ENCODE measurements at regions not wholly inside any gene's neighbourhood (a gene's known extent, or its start where the extent isn't known, plus 50 kb on each side); places are given as distances from the start of the nearest gene placed in this dataset.
"Not testable (repeated sequence)": the region's sequence is repeated elsewhere in the genome, so short reads cannot be mapped to it uniquely, and the experiment has no call there.

DNA sequence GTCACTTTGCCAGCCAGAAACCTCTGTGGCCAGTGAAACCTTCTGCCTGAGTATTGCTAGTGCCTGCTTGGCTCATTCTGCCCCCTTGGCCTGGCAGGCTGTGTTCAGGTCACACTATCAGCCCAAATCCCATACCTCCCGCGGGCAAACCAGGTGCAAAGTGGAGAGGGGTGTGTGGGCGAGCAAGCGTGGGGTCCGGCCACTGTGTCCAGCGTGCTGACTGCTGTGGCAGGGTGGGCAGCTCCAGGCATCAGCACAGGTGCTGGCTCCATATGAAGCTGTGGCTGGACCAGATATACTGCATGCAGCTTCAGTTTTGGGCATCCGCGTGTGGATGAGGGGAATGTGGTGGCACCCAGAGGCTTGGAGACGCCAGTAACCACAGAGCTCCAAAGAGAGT is 576.5 kb upstream of the EDIL3 start:
- no peaks in the 10 kb centered on the region for H3K36me3 ChIP-seq (ENCODE audit: control insufficient read depth, insufficient read depth, low read length)
- H3K9ac ChIP-seq (ENCODE audit: low read length) = no peak overlapping the region
- H3K4me1 ChIP-seq (ENCODE audit: control insufficient read depth, insufficient read depth, low read length) = no peaks in the 10 kb centered on the region
- H3K9me3 ChIP-seq (ENCODE audit: control insufficient read depth, low read length) = no peaks in the 10 kb centered on the region
- H3K27me3 ChIP-seq (ENCODE audit: control insufficient read depth, insufficient read depth, low read length) = no peaks in the 10 kb centered on the region
- H3K4me3 ChIP-seq (ENCODE audit: low read length) = no peak overlapping the region

- Histone ChIP-seq H3K9me3 (ENCODE audit: control insufficient read depth, low read length) (no peaks in the 10 kb centered on the region), H3K4me3 (ENCODE audit: low read length) (no peak overlapping the region), H3K9ac (ENCODE audit: low read length) (no peak overlapping the region), H3K4me1 (ENCODE audit: control insufficient read depth, insufficient read depth, low read length) (no peaks in the 10 kb centered on the region), H3K36me3 (ENCODE audit: control insufficient read depth, insufficient read depth, low read length) (no peaks in the 10 kb centered on the region), H3K27me3 (ENCODE audit: control insufficient read depth, insufficient read depth, low read length) (no peaks in the 10 kb centered on the region)
Measured at GRCh38 chr5:84961903-84962302, 577.2 kb upstream of the EDIL3 start.

- Histone ChIP-seq H3K9ac (ENCODE audit: low read length) (no peak overlapping the region), H3K27me3 (ENCODE audit: control insufficient read depth, insufficient read depth, low read length) (no peaks in the 10 kb centered on the region), H3K9me3 (ENCODE audit: control insufficient read depth, low read length) (no peaks in the 10 kb centered on the region), H3K36me3 (ENCODE audit: control insufficient read depth, insufficient read depth, low read length) (no peaks in the 10 kb centered on the region), H3K4me1 (ENCODE audit: control insufficient read depth, insufficient read depth, low read length) (no peaks in the 10 kb centered on the region), H3K4me3 (ENCODE audit: low read length) (no peak overlapping the region)
Measured at GRCh38 chr5:84983093-84983492, 598.4 kb upstream of the EDIL3 start.

GRCh38 chr5:84985148-84985547 is 600.5 kb upstream of the EDIL3 start:
- no peaks in the 10 kb centered on the region for H3K27me3 ChIP-seq (ENCODE audit: control insufficient read depth, insufficient read depth, low read length)
- no peaks in the 10 kb centered on the region for H3K36me3 ChIP-seq (ENCODE audit: control insufficient read depth, insufficient read depth, low read length)
- no peak overlapping the region for H3K4me3 ChIP-seq (ENCODE audit: low read length)
- H3K9ac ChIP-seq (ENCODE audit: low read length) = no peak overlapping the region
- no peaks in the 10 kb centered on the region for H3K9me3 ChIP-seq (ENCODE audit: control insufficient read depth, low read length)
- no peaks in the 10 kb centered on the region for H3K4me1 ChIP-seq (ENCODE audit: control insufficient read depth, insufficient read depth, low read length)

DNA sequence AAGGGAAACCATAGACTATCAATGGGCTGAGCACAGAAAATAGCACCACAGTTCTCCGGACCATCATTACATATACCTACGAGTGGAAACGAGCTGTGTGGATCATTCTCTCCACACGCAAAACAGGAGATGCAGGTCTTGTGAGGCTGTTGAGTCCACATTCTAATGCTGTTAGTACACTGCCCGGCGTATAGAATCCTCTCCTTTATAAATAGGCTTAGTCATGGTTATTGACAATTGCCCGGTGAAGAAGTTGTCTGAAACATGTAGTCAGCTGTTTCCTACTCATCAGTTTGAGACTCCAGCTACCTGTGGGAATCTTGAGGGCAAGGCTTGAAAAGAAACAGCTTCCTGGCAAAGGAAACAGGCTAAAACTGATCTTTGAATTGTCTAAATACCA is 602.0 kb upstream of the EDIL3 start:
- Histone ChIP-seq H3K36me3 (ENCODE audit: control insufficient read depth, insufficient read depth, low read length) (no peaks in the 10 kb centered on the region), H3K4me1 (ENCODE audit: control insufficient read depth, insufficient read depth, low read length) (no peaks in the 10 kb centered on the region), H3K9me3 (ENCODE audit: control insufficient read depth, low read length) (no peaks in the 10 kb centered on the region), H3K4me3 (ENCODE audit: low read length) (no peak overlapping the region), H3K27me3 (ENCODE audit: control insufficient read depth, insufficient read depth, low read length) (no peaks in the 10 kb centered on the region), H3K9ac (ENCODE audit: low read length) (no peak overlapping the region)

GRCh38 chr5:85000671-85001070 is 616.0 kb upstream of the EDIL3 start:
- no peaks in the 10 kb centered on the region for H3K36me3 ChIP-seq (ENCODE audit: control insufficient read depth, insufficient read depth, low read length)
- H3K4me3 ChIP-seq (ENCODE audit: low read length) = no peak overlapping the region
- no peaks in the 10 kb centered on the region for H3K4me1 ChIP-seq (ENCODE audit: control insufficient read depth, insufficient read depth, low read length)
- no peaks in the 10 kb centered on the region for H3K9me3 ChIP-seq (ENCODE audit: control insufficient read depth, low read length)
- H3K27me3 ChIP-seq (ENCODE audit: control insufficient read depth, insufficient read depth, low read length) = no peaks in the 10 kb centered on the region
- no peak overlapping the region for H3K9ac ChIP-seq (ENCODE audit: low read length)

- H3K9me3 ChIP-seq (ENCODE audit: control insufficient read depth, low read length); H3K36me3 ChIP-seq (ENCODE audit: control insufficient read depth, insufficient read depth, low read length); H3K27me3 ChIP-seq (ENCODE audit: control insufficient read depth, insufficient read depth, low read length); H3K4me1 ChIP-seq (ENCODE audit: control insufficient read depth, insufficient read depth, low read length); H3K4me3 ChIP-seq (ENCODE audit: low read length); H3K9ac ChIP-seq (ENCODE audit: low read length): not testable (repeated sequence)
Measured at GRCh38 chr5:85002026-85002425, 617.3 kb upstream of the EDIL3 start.

- Histone ChIP-seq H3K4me1 (ENCODE audit: control insufficient read depth, insufficient read depth, low read length) (no peaks in the 10 kb centered on the region), H3K9me3 (ENCODE audit: control insufficient read depth, low read length) (no peaks in the 10 kb centered on the region), H3K4me3 (ENCODE audit: low read length) (no peak overlapping the region), H3K36me3 (ENCODE audit: control insufficient read depth, insufficient read depth, low read length) (no peaks in the 10 kb centered on the region), H3K9ac (ENCODE audit: low read length) (no peak overlapping the region), H3K27me3 (ENCODE audit: control insufficient read depth, insufficient read depth, low read length) (no peaks in the 10 kb centered on the region)
Measured at GRCh38 chr5:85010014-85010562, 625.4 kb upstream of the EDIL3 start.

GRCh38 chr5:85017261-85017660 is 632.6 kb upstream of the EDIL3 start:
- Histone ChIP-seq H3K9ac (ENCODE audit: low read length) (no peak overlapping the region), H3K36me3 (ENCODE audit: control insufficient read depth, insufficient read depth, low read length) (no peaks in the 10 kb centered on the region), H3K4me3 (ENCODE audit: low read length) (no peak overlapping the region), H3K4me1 (ENCODE audit: control insufficient read depth, insufficient read depth, low read length) (no peaks in the 10 kb centered on the region), H3K9me3 (ENCODE audit: control insufficient read depth, low read length) (no peaks in the 10 kb centered on the region), H3K27me3 (ENCODE audit: control insufficient read depth, insufficient read depth, low read length) (no peaks in the 10 kb centered on the region)

DNA sequence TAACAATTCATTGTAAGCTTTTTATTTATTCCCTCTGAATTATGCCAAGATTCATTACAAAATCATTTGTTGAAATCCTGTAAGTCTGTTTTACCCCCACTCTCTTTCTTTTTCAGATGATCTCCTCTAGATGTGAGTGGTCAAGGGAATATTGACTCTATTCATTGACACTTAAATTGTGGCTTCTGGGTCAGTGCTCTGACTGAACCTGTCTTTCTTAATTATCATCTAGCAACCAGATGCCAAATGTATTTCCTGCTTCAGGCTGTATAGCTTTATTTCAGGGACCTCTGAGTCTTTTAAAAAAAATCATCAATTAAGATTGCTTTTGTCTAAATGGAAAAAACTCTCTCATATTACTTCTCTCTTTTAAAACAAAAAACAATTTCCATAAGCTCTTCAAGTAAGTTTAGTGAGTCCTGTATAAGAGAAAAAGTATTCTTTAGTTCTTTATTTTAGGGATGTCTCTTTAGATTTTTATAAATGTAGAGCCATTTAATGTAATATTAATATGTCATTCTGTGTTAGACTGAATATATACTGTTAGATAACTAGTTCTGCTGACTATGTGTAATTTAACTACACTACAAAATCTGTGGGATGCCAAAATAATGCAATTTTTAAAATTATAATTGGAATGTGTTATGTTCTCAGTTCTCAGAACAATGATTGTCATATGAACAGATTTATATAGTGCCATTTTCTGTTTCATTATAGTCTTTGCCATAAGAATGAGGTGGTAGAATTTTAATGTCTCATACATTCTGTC is 645.8 kb upstream of the EDIL3 start:
- Histone ChIP-seq H3K9me3 (ENCODE audit: control insufficient read depth, low read length) (no peaks in the 10 kb centered on the region), H3K9ac (ENCODE audit: low read length) (no peak overlapping the region), H3K27me3 (ENCODE audit: control insufficient read depth, insufficient read depth, low read length) (no peaks in the 10 kb centered on the region), H3K4me1 (ENCODE audit: control insufficient read depth, insufficient read depth, low read length) (no peaks in the 10 kb centered on the region), H3K4me3 (ENCODE audit: low read length) (no peak overlapping the region), H3K36me3 (ENCODE audit: control insufficient read depth, insufficient read depth, low read length) (no peaks in the 10 kb centered on the region)

DNA sequence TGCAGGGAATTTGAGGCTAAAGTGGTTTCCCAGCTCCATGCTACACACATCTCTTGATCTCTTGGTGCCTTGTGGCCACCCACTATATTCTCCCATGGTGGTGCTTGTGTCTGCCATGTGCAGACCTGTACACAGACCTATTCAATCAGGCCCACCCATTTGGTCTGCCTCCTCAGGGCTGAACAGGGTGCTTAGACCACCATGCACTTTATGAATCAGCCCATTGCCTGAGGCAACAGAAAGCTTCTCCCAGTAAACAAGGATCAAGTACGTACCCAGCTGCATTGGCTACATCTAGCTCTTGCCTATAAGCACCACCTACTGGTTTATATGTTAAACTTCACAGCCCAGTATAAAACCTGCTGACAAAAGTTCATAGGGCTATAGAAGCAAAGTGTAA is 664.3 kb upstream of the EDIL3 start:
- Histone ChIP-seq H3K36me3 (ENCODE audit: control insufficient read depth, insufficient read depth, low read length) (no peaks in the 10 kb centered on the region), H3K9me3 (ENCODE audit: control insufficient read depth, low read length) (no peaks in the 10 kb centered on the region), H3K27me3 (ENCODE audit: control insufficient read depth, insufficient read depth, low read length) (no peaks in the 10 kb centered on the region), H3K4me3 (ENCODE audit: low read length) (no peak overlapping the region), H3K4me1 (ENCODE audit: control insufficient read depth, insufficient read depth, low read length) (no peaks in the 10 kb centered on the region), H3K9ac (ENCODE audit: low read length) (no peak overlapping the region)

DNA sequence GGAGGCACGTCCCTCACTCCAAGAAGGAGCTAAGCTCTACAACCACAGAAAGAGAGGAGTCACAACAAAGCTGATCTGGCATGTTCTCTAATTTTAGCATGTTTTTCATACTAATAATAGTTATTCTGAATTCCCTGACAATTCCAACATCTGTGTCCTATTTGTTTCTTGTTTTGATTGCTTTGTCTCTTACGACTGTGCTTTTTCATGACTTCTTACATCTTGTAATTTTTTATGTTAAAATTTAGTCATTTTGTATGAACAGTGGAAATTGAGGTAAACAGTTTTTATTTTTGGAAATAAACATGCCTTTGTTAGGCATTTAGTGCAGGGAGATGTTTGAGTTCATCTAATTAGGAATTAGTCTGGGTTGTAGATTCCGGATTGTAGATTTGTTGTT is 668.1 kb upstream of the EDIL3 start:
- Histone ChIP-seq H3K9ac (ENCODE audit: low read length) (no peak overlapping the region), H3K4me1 (ENCODE audit: control insufficient read depth, insufficient read depth, low read length) (no peaks in the 10 kb centered on the region), H3K4me3 (ENCODE audit: low read length) (no peak overlapping the region), H3K9me3 (ENCODE audit: control insufficient read depth, low read length) (no peaks in the 10 kb centered on the region), H3K27me3 (ENCODE audit: control insufficient read depth, insufficient read depth, low read length) (no peaks in the 10 kb centered on the region), H3K36me3 (ENCODE audit: control insufficient read depth, insufficient read depth, low read length) (no peaks in the 10 kb centered on the region)

Data from mucosa of stomach (tissue), 1 donor.